Astrocyte of the hippocampus (primary cell): ENCODE measurements at regions not wholly inside any gene's neighbourhood (a gene's known extent, or its start where the extent isn't known, plus 50 kb on each side); places are given as distances from the start of the nearest gene placed in this dataset.

Experiments used
- DNase-seq: peaks from one replicate; pipeline ENCODE4 v3.0.0; 2011; ENCODE audit warnings: low read depth, low spot score

DNA sequence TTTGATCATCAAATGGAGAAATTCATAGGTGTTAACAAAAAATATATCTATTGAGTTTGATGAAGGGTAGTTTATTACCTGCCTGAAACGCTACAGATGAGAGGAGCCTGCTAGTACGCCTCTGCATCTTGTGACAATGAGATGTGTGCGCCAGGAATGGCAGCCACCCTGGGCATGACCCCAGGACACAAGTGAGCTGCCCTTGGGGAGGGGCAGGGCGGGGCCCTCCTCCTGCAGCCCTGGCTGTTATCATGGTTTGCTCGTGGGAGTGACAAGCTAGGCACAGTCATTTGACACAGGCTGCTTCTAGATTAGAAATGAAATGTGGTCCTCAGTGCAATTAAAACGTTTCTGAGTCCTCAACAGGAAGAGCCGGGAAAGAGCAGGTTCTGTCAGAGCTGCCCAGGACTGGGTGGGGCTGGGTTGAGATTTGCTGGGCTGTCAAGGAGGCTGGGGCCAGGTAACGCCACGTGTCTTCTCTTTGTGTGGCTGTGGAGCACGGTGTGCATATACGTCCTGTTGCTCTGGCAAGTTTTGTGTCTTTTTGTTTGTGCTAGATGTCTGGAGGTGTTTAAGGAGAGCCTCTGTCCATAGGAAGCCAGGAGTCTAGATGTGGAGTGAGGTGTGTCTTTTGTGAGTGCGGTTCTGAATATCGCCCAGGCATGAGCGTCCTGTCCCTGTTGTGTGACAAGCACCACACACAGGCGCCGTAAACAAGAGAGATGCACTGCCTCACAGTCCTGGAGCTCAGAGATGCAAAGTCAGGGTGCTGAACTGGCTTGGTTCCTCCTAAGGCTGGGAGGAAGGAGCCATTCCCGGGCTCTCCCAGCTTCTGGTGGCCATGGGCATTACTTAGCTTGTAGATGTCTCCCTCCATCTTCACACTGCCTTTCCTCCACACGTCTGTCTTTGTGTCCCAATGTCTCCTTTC, 129.0 kb upstream of the IRX4 start:
- no peak for DNase-seq

DNA sequence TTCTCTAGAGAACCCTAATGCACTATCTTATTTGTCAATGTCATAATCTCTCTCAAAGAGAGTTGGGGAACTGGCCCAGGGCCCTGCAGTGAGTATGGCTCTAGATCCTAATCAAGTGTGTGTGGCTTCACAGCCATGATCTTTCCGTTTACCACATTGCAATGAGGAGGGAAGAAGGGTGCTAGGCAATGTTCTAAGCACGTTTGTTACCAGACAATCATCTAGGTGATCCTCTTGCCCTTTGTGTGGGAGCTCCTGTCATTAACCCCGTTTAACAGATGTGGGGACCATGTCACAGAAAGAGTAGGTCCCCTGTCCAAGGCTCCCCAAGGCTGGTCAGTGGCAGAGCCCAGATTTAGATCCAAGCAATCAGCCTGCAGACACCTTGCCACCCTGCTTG, 128.2 kb upstream of the IRX4 start:
- DNase-seq = no peak

GRCh38 chr5:2009986-2010914, 127.5 kb upstream of the IRX4 start:
- DNase-seq = no peak

GRCh38 chr5:2008851-2009629, 126.3 kb upstream of the IRX4 start:
- DNase-seq = no peak

- DNase-seq = no peak
These were observed 125.3 kb upstream of the IRX4 start for GRCh38 chr5:2007878-2008501.

GRCh38 chr5:2007496-2007877, 124.8 kb upstream of the IRX4 start:
- DNase-seq = no peak

GRCh38 chr5:2006971-2007291, 124.2 kb upstream of the IRX4 start:
- no peak for DNase-seq

DNA sequence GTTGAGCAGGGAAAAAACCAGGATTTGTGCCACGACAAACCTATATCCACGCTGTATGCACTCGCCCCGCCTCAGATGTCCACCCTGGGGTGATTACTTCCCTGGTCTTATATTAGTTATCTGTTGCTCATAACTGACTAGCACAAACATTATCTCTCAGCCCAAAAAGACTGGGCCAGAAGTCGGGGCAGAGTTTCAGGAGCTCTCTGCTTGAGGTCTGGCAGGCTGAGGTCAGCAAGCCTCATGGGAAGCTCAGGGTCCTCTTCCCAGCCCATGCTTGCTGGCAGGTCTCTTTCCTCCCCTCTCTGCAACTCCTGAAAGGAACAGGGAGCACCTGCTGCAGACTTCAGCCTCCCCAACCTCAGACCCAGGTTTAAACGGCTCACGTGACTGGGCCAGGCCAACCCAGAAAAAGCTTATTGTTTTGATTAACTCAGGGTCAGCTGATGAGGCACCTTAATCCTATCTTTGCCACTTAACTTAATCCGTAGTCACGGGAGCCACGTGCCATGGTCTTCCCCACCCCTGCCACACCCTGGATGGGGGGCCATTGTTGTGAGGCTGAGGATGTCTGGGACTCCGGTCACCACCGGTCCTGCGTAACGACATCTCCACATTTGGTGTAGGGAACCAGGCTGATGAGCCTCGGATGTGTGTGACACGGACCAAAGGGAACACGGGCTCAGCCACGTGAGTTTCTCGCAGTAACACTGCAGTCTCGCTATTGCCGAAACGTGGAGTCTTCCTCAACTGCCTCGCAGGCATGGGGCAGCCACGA, 123.7 kb upstream of the IRX4 start:
- no peak for DNase-seq

DNA sequence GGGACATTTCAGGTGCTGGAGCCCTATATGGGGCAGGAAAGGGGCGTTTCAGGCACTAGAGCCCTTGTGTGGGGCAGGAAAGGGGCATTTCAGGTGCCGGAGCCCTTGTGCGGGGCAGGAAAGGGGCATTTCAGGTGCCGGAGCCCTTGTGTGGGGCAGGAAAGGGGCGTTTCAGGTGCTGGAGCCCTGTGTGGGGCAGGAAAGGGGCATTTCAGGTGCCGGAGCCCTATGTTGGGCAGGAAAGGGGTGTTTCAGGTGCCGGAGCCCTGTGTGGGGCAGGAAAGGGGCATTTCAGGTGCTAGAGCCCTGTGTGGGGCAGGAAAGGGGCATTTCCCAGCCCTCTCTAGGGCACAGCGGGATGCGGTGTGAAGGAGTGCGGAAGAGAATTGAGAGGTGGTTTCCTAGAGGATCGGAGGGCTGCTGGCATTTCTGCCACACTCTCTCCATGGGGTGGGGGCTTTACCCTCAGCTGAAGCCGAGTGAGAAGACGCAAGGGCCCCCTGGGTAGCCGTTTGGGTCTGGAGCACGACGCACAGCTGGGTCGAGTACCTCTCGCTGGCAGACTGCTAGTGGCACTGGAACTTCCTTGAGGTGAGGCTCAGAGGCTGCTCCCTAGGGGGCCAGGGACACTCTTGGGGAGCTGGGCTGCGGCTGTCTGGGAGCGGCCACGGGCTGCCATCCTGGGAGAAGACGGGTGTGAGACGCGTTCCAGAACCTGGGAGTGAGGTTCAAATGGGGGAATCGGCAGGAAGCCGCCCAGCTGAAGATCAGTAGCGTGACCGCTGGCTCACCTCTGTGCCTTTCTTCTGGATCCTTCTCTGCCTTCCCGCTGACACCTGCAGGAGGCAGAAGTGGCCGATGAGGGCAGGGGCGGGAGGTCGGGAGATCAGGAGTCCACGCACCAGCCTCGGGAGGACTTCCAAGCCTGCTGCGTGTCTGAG, 122.6 kb upstream of the IRX4 start:
- no peak for DNase-seq

- DNase-seq = no peak
These were observed 121.1 kb upstream of the IRX4 start for GRCh38 chr5:2003690-2004365.

DNA sequence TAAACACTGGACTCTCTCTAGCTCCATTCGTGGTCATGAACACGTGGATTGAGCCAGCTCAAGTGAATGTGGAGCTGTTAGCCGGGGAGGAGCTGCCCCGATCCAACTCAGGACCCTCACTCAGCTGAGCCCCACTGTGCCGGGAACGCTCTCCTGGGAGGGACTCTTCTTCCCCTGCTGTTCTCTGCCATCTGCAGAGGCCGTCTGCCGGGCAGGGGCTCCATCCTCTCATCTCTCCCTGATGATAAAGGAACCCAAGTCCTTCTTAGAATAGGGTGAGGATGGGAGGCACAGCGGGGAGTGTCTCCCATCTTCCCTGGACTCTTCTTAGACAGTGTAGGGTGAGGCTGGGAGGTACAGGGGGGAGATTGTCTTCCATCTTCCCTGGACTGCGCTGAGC, 120.5 kb upstream of the IRX4 start:
- DNase-seq = no peak

GRCh38 chr5:2001300-2001699, 118.6 kb upstream of the IRX4 start:
- no peak for DNase-seq

GRCh38 chr5:2000591-2000990, 117.9 kb upstream of the IRX4 start:
- no peak for DNase-seq

GRCh38 chr5:1999794-2000193, 117.1 kb upstream of the IRX4 start:
- DNase-seq = no peak

GRCh38 chr5:1998716-1999317, 116.1 kb upstream of the IRX4 start:
- DNase-seq = no peak

DNA sequence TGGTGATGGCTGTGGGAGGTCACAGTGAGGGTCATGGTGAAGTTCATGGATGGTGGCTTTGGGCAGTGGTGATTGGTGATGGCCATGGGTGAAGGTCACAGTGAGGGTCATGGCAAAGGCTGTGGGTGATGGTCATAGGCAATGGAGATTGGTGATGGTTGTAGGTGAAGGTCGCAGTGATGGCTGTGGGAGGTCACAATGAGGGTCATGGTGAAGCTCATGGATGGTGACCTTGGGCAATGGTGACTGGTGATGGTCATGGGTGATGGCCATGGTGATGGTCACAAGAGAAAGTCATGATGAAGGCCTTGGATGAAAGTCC, 115.6 kb upstream of the IRX4 start:
- DNase-seq = no peak

DNA sequence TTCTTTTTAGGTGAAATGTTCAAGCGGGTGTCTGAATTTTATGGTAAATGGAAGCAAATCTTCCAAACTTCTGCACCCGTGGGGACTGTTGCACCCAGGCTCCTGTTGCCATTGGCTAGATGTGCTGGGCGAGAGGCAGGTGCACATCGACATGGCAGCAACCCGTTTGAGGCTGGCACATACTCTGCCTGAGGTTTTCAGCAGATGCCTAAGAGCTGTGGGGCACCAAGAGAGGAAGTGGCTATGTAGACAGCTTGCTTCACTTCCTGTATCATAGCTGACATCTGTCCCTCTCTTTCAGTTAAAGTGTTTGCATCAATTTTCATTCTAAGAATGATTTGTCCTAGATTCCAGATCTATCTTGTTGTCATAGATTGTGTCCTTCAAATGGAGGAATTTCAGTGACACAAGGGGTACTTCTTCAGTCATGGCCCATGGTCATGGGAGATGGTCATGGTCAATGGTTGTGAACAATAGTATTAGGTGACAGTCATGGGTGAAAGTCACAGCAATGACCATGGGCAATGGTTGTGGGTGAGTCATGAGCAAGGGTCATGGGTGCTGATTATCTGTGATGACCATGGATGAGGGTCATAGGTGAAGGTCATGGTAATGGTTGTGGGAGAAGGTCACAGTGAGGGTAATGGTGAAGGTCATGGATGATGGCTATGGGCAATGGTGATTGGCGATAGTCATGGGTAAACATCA, 115.1 kb upstream of the IRX4 start:
- DNase-seq = no peak

- no peak for DNase-seq
These were observed 112.8 kb upstream of the IRX4 start for GRCh38 chr5:1995491-1995890.
